ENCODE measurements at regions not wholly inside any gene's neighbourhood (a gene's known extent, or its start where the extent isn't known, plus 50 kb on each side); places are given as distances from the start of the nearest gene placed in this dataset.

- POLR2A ChIA-PET, result no interaction called here
- Histone ChIP-seq H3K27ac (ENCODE audit: low read depth, low read length) (no peak overlapping the region), H3K79me2 (ENCODE audit: insufficient read depth, low read length) (no peaks in the 10 kb centered on the region), H3K9me2 (ENCODE audit: insufficient read depth) (no peaks in the 10 kb centered on the region), H3K4me1 (ENCODE audit: control insufficient read depth in 1 of 2, insufficient read depth in 2 of 2, low read length in 2 of 2) (no peaks in the 10 kb centered on the region), H2AFZ (ENCODE audit: low read depth, low read length, poor library complexity, severe bottlenecking) (no peak overlapping the region), H3K4me2 (ENCODE audit: low read length) (no peak overlapping the region), H3K27me3 (ENCODE audit: insufficient read depth, low read length) (no peaks in the 10 kb centered on the region), H3K36me3 (ENCODE audit: control insufficient read depth in 1 of 2, insufficient read depth in 2 of 2, low read length in 2 of 2) (no peaks in the 10 kb centered on the region), H3K4me3 (replicated peaks in 1 of 2; ENCODE audit: low read depth in 1 of 2, low read length in 2 of 2) (no peak overlapping the region), H4K20me1 (ENCODE audit: insufficient read depth) (no peaks in the 10 kb centered on the region), H3K9me3 (ENCODE audit: control insufficient read depth in 1 of 2, insufficient read depth in 1 of 2, low read depth in 1 of 2, low read length in 2 of 2) (no peaks in the 10 kb centered on the region), H3K9ac (ENCODE audit: low read length) (no peak overlapping the region)
- intact Hi-C loops (cut with micrococcal nuclease), result no loop called here
- DNase-seq (ENCODE audit: low read depth, low spot score) (no peak), ATAC-seq (no peak)
- TF ChIP-seq ATF3 (IDR thresholded peaks at IDR 0.05) (no peak), EZH2phosphoT487 (IDR thresholded peaks at IDR 0.05; ENCODE audit: borderline replicate concordance) (no peak), SP1 (IDR thresholded peaks at IDR 0.05; ENCODE audit: low read depth) (no peak), YY1 (IDR thresholded peaks at IDR 0.05; ENCODE audit: extremely low read depth, insufficient replicate concordance, low read depth, low read length) (no peak), POLR2A (IDR thresholded peaks at IDR 0.05; ENCODE audit: borderline replicate concordance, extremely low read depth, insufficient read depth, insufficient read length) (no peak)
- no TSS peak for BruUV-seq (replicated peaks)
- RAD21 ChIA-PET (ENCODE audit: low non-redundant PET in 1 of 2, low total read pairs in 2 of 2, uncharacterized antibody in 2 of 2, unreplicated experiment in 2 of 2), result no interaction called here
- CTCF ChIA-PET, result no interaction called here
Measured at GRCh38 chr11:109015283-109015682, 350.4 kb downstream of the DDX10 start.

GRCh38 chr11:109016724-109017123 is 351.9 kb downstream of the DDX10 start:
- Histone ChIP-seq H3K4me1 (ENCODE audit: control insufficient read depth in 1 of 2, insufficient read depth in 2 of 2, low read length in 2 of 2) (no peaks in the 10 kb centered on the region), H4K20me1 (ENCODE audit: insufficient read depth) (no peaks in the 10 kb centered on the region), H3K4me2 (ENCODE audit: low read length) (no peak overlapping the region), H3K79me2 (ENCODE audit: insufficient read depth, low read length) (no peaks in the 10 kb centered on the region), H3K27ac (ENCODE audit: low read depth, low read length) (no peak overlapping the region), H3K9me3 (ENCODE audit: control insufficient read depth in 1 of 2, insufficient read depth in 1 of 2, low read depth in 1 of 2, low read length in 2 of 2) (no peaks in the 10 kb centered on the region), H3K4me3 (replicated peaks in 1 of 2; ENCODE audit: low read depth in 1 of 2, low read length in 2 of 2) (no peak overlapping the region), H3K36me3 (ENCODE audit: control insufficient read depth in 1 of 2, insufficient read depth in 2 of 2, low read length in 2 of 2) (no peaks in the 10 kb centered on the region), H2AFZ (ENCODE audit: low read depth, low read length, poor library complexity, severe bottlenecking) (no peak overlapping the region), H3K9me2 (ENCODE audit: insufficient read depth) (no peaks in the 10 kb centered on the region), H3K27me3 (ENCODE audit: insufficient read depth, low read length) (no peaks in the 10 kb centered on the region), H3K9ac (ENCODE audit: low read length) (no peak overlapping the region)
- ChIA-PET POLR2A (no interaction called here), CTCF (no interaction called here), RAD21 (ENCODE audit: low non-redundant PET in 1 of 2, low total read pairs in 2 of 2, uncharacterized antibody in 2 of 2, unreplicated experiment in 2 of 2) (no interaction called here)
- intact Hi-C loops (cut with micrococcal nuclease), result no loop called here
- no peak for ATAC-seq
- DNase-seq (ENCODE audit: low read depth, low spot score), result no peak
- BruUV-seq (replicated peaks), result no TSS peak
- TF ChIP-seq REST (IDR thresholded peaks at IDR 0.05; ENCODE audit: low read depth) (no peak), POLR2A (IDR thresholded peaks at IDR 0.05; ENCODE audit: borderline replicate concordance, extremely low read depth, insufficient read depth, insufficient read length) (no peak), ATF3 (IDR thresholded peaks at IDR 0.05) (no peak), SP1 (IDR thresholded peaks at IDR 0.05; ENCODE audit: low read depth) (no peak), SRF (IDR thresholded peaks at IDR 0.05; ENCODE audit: low read depth) (no peak), SIN3A (IDR thresholded peaks at IDR 0.05; ENCODE audit: low read depth) (no peak), JUND (IDR thresholded peaks at IDR 0.05) (no peak), RAD21 (IDR thresholded peaks at IDR 0.05; ENCODE audit: low read depth) (no peak), FOSL1 (IDR thresholded peaks at IDR 0.05; ENCODE audit: low read depth) (no peak), MAX (IDR thresholded peaks at IDR 0.05) (no peak), YY1 (IDR thresholded peaks at IDR 0.05; ENCODE audit: extremely low read depth, insufficient replicate concordance, low read depth, low read length) (no peak), ZBTB33 (IDR thresholded peaks at IDR 0.05; ENCODE audit: extremely low read depth, insufficient replicate concordance, low read length) (no peak), CBX3 (IDR thresholded peaks at IDR 0.05; ENCODE audit: low read depth) (no peak), EZH2 (IDR thresholded peaks at IDR 0.05) (no peak), EZH2phosphoT487 (IDR thresholded peaks at IDR 0.05; ENCODE audit: borderline replicate concordance) (no peak)
